ENCODE measurements at regions not wholly inside any gene's neighbourhood (a gene's known extent, or its start where the extent isn't known, plus 50 kb on each side); places are given as distances from the start of the nearest gene placed in this dataset.

- TF ChIP-seq POLR2A (IDR thresholded peaks at IDR 0.05): no peak
- TF ChIP-seq CTCF (IDR thresholded peaks at IDR 0.05): no peak
Measured at GRCh38 chr5:124456249-124456648, 290.2 kb downstream of the ZNF608 start.
